ENCODE measurements at regions not wholly inside any gene's neighbourhood (a gene's known extent, or its start where the extent isn't known, plus 50 kb on each side); places are given as distances from the start of the nearest gene placed in this dataset.

- TF ChIP-seq EZH2phosphoT487 (IDR thresholded peaks at IDR 0.05; ENCODE audit: borderline replicate concordance) (no peak), CTCF (conservative IDR thresholded peaks at IDR 0.05; ENCODE audit: low read length) (no peak)
Observed at GRCh38 chr4:145341381-145341780, 140.3 kb upstream of the SMAD1 start.
